ENCODE measurements at regions not wholly inside any gene's neighbourhood (a gene's known extent, or its start where the extent isn't known, plus 50 kb on each side); places are given as distances from the start of the nearest gene placed in this dataset.
"Not testable (repeated sequence)": the region's sequence is repeated elsewhere in the genome, so short reads cannot be mapped to it uniquely, and the experiment has no call there.

DNA sequence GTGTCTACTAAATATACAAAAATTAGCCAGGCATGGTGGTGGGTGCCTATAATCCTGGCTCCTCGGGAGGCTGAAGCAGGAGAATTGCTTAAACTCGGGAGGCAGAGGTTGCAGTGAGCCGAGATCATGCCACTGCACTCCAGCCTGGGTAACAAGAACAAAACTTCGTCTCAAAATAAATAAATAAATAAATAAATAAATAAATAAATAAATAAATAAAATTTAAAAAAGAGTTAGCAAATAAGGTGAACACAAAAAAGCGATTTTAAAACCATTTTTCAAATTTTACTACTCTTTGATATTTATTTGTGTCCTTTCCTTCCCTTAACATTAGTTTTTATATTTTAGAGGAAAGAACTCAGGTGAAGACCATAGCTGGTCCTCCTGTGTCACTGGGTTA, 453.3 kb downstream of the ZNF536 start:
- TF ChIP-seq, protein P1, sequence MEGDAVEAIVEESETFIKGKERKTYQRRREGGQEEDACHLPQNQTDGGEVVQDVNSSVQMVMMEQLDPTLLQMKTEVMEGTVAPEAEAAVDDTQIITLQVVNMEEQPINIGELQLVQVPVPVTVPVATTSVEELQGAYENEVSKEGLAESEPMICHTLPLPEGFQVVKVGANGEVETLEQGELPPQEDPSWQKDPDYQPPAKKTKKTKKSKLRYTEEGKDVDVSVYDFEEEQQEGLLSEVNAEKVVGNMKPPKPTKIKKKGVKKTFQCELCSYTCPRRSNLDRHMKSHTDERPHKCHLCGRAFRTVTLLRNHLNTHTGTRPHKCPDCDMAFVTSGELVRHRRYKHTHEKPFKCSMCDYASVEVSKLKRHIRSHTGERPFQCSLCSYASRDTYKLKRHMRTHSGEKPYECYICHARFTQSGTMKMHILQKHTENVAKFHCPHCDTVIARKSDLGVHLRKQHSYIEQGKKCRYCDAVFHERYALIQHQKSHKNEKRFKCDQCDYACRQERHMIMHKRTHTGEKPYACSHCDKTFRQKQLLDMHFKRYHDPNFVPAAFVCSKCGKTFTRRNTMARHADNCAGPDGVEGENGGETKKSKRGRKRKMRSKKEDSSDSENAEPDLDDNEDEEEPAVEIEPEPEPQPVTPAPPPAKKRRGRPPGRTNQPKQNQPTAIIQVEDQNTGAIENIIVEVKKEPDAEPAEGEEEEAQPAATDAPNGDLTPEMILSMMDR (IDR thresholded peaks at IDR 0.05; ENCODE audit: poor library complexity, severe bottlenecking), result not testable (repeated sequence)
- TF ChIP-seq SMC3 (conservative IDR thresholded peaks at IDR 0.05; ENCODE audit: poor library complexity); EZH2 (IDR thresholded peaks at IDR 0.05; ENCODE audit: borderline replicate concordance, insufficient read depth, low read length, poor library complexity, severe bottlenecking); POLR2AphosphoS5 (IDR thresholded peaks at IDR 0.05); TAF1 (IDR thresholded peaks at IDR 0.05; ENCODE audit: low read depth): not testable (repeated sequence)
- TF ChIP-seq, protein P2, sequence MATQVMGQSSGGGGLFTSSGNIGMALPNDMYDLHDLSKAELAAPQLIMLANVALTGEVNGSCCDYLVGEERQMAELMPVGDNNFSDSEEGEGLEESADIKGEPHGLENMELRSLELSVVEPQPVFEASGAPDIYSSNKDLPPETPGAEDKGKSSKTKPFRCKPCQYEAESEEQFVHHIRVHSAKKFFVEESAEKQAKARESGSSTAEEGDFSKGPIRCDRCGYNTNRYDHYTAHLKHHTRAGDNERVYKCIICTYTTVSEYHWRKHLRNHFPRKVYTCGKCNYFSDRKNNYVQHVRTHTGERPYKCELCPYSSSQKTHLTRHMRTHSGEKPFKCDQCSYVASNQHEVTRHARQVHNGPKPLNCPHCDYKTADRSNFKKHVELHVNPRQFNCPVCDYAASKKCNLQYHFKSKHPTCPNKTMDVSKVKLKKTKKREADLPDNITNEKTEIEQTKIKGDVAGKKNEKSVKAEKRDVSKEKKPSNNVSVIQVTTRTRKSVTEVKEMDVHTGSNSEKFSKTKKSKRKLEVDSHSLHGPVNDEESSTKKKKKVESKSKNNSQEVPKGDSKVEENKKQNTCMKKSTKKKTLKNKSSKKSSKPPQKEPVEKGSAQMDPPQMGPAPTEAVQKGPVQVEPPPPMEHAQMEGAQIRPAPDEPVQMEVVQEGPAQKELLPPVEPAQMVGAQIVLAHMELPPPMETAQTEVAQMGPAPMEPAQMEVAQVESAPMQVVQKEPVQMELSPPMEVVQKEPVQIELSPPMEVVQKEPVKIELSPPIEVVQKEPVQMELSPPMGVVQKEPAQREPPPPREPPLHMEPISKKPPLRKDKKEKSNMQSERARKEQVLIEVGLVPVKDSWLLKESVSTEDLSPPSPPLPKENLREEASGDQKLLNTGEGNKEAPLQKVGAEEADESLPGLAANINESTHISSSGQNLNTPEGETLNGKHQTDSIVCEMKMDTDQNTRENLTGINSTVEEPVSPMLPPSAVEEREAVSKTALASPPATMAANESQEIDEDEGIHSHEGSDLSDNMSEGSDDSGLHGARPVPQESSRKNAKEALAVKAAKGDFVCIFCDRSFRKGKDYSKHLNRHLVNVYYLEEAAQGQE (IDR thresholded peaks at IDR 0.05; ENCODE audit: borderline replicate concordance), result not testable (repeated sequence)

All from neural cell (in vitro differentiated cells).